ENCODE measurements at regions not wholly inside any gene's neighbourhood (a gene's known extent, or its start where the extent isn't known, plus 50 kb on each side); places are given as distances from the start of the nearest gene placed in this dataset.
A peak's percentile ranks its signal among the peaks of the same experiment; 100 is the strongest.
"Not testable (repeated sequence)": the region's sequence is repeated elsewhere in the genome, so short reads cannot be mapped to it uniquely, and the experiment has no call there.

DNA sequence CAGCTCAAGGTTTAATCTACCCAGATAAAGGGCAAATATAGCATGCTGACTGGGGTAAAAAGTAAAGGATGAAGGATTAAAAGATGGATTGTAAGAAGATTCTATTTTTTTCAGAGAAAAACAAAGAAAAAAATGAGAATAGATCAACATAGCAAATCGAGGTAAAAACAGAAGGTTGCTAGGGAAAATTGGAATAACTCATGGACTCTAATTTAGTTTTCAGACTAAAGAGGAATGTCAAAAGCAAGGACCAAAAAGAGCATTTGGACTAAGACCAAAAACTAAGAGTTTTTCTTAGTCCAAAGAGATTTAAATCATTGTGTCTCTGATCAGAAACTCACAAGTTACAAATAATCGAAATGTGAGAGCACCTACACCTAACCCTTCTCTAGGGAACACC is 250.7 kb upstream of the PTPRD start:
- Histone ChIP-seq H3K4me3 (no peak overlapping the region), H3K27ac (no peak overlapping the region), H3K9me3 (ENCODE audit: low read depth) (no peaks in the 10 kb centered on the region), H3K27me3 (no peaks in the 10 kb centered on the region), H3K4me1 (ENCODE audit: low read depth) (no peaks in the 10 kb centered on the region), H3K36me3 (no peaks in the 10 kb centered on the region)
- DNase-seq (ENCODE audit: low read depth in 1 of 2, low spot score in 1 of 2): no peak
- TF ChIP-seq CTCF (IDR thresholded peaks at IDR 0.05; ENCODE audit: low read depth, low read length): no peak

DNA sequence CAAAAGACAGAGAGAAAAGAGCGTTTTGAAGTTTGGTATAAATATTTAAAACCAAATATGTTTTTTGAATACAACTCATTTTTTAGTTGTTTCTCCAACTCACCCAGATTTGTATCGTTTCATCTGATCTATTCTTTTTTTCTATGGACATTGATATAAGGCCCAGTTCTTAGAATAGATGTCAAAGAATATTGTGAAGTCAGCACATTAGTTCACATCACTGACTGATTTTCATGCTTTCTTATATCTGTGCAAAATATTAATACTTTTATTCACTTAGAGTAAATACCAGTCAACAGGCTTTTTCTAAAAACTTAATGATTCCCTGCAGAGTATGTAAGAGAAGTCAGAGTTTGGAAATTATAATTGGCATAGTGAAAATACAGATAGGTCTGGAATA is 254.4 kb upstream of the PTPRD start:
- no peak for TF ChIP-seq CTCF (IDR thresholded peaks at IDR 0.05; ENCODE audit: low read depth, low read length)
- no peaks in the 10 kb centered on the region for H3K27me3 ChIP-seq

GRCh38 chr9:10869687-10870086 is 256.9 kb upstream of the PTPRD start:
- no peak overlapping the region for H3K27ac ChIP-seq
- DNase-seq (ENCODE audit: low read depth in 1 of 2, low spot score in 1 of 2): no peak

More for the DNA sequence above, 254.4 kb upstream of the PTPRD start:
- H3K36me3 ChIP-seq: no peaks in the 10 kb centered on the region
- no peaks in the 10 kb centered on the region for H3K9me3 ChIP-seq (ENCODE audit: low read depth)
- H3K27ac ChIP-seq: no peak overlapping the region
- no peaks in the 10 kb centered on the region for H3K4me1 ChIP-seq (ENCODE audit: low read depth)
- DNase-seq (ENCODE audit: low read depth in 1 of 2, low spot score in 1 of 2): no peak
- no peak overlapping the region for H3K4me3 ChIP-seq

GRCh38 chr9:10873999-10874398 is 261.2 kb upstream of the PTPRD start:
- Histone ChIP-seq H3K36me3 (no peaks in the 10 kb centered on the region), H3K27ac (no peak overlapping the region), H3K9me3 (ENCODE audit: low read depth) (no peaks in the 10 kb centered on the region), H3K4me1 (ENCODE audit: low read depth) (no peaks in the 10 kb centered on the region), H3K27me3 (no peaks in the 10 kb centered on the region), H3K4me3 (no peak overlapping the region)
- no peak for DNase-seq (ENCODE audit: low read depth in 1 of 2, low spot score in 1 of 2)
- no peak for TF ChIP-seq CTCF (IDR thresholded peaks at IDR 0.05; ENCODE audit: low read depth, low read length)

More at GRCh38 chr9:10869687-10870086, 256.9 kb upstream of the PTPRD start:
- no peaks in the 10 kb centered on the region for H3K9me3 ChIP-seq (ENCODE audit: low read depth)
- no peak overlapping the region for H3K4me3 ChIP-seq
- H3K36me3 ChIP-seq: no peaks in the 10 kb centered on the region
- H3K27me3 ChIP-seq: no peaks in the 10 kb centered on the region
- no peak for TF ChIP-seq CTCF (IDR thresholded peaks at IDR 0.05; ENCODE audit: low read depth, low read length)
- H3K4me1 ChIP-seq (ENCODE audit: low read depth): no peaks in the 10 kb centered on the region

DNA sequence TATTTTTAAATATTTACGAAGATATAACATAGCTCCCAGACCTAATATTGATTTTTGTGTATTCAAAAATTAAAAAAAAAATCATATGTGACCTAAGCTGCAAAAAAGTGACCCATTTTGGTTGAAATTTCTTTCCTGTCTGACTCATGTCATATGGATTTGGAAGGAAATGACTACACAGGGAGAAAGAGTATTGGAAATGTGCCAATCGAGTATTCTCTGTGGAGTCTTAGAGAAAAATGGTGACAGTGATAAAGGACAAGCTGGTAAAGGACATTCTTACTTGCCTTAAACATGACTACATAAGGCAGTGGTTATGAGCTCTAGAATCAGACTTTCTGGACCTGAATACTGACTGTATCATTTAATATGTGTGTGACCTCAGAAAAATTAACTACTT is 262.9 kb upstream of the PTPRD start:
- peak in 1 of 2 donors; percentile 49 for DNase-seq (ENCODE audit: low read depth in 1 of 2, low spot score in 1 of 2)
- Histone ChIP-seq H3K27me3 (no peaks in the 10 kb centered on the region), H3K4me3 (no peak overlapping the region), H3K27ac (no peak overlapping the region), H3K4me1 (ENCODE audit: low read depth) (no peaks in the 10 kb centered on the region), H3K36me3 (no peaks in the 10 kb centered on the region), H3K9me3 (ENCODE audit: low read depth) (no peaks in the 10 kb centered on the region)
- TF ChIP-seq CTCF (IDR thresholded peaks at IDR 0.05; ENCODE audit: low read depth, low read length): no peak

DNA sequence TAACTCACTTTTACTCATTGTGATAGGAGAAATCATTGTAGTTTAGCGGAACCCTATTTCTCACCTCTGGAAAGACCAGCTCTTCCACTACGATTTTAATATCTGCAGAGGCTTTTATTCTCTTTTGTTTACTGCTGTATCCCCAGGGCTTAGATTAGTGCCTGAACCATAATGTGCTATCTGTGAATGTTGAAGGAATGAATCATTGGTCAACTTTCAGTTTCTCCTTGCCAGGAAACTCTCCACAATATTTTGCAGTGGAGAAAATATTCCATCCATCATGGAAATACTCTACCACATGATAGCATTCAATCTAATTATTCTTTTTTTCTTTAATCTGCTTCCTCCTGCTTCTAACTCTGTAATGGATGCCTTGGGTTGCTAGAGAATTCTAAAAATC is 263.5 kb upstream of the PTPRD start:
- Histone ChIP-seq H3K27ac (no peak overlapping the region), H3K4me1 (ENCODE audit: low read depth) (peaks cover 5% of the 10 kb centered on the region), H3K9me3 (ENCODE audit: low read depth) (no peaks in the 10 kb centered on the region), H3K27me3 (no peaks in the 10 kb centered on the region), H3K4me3 (no peak overlapping the region), H3K36me3 (no peaks in the 10 kb centered on the region)
- peak in 1 of 2 donors; percentile 53 for DNase-seq (ENCODE audit: low read depth in 1 of 2, low spot score in 1 of 2)
- TF ChIP-seq CTCF (IDR thresholded peaks at IDR 0.05; ENCODE audit: low read depth, low read length): no peak

GRCh38 chr9:10890266-10890665 is 277.5 kb upstream of the PTPRD start:
- H3K27me3 ChIP-seq; H3K4me3 ChIP-seq; DNase-seq (ENCODE audit: low read depth in 1 of 2, low spot score in 1 of 2); H3K9me3 ChIP-seq (ENCODE audit: low read depth); H3K27ac ChIP-seq; H3K36me3 ChIP-seq; H3K4me1 ChIP-seq (ENCODE audit: low read depth): not testable (repeated sequence)
